Spleen (tissue), 11 donors: ENCODE measurements at regions not wholly inside any gene's neighbourhood (a gene's known extent, or its start where the extent isn't known, plus 50 kb on each side); places are given as distances from the start of the nearest gene placed in this dataset.

ENCODE experiments used
- DNase-seq: peaks from one replicate; pipeline ENCODE4 v3.0.0-alpha.2; 2020
- H3K27ac ChIP-seq, 8 donors: fragments of 200-600 bp; sonication (generic) in 7 of 8; 1 replicate in 4 of 8; 2 replicates in 4 of 8; pipeline versions ENCODE4 v1.5.0 to v1.8.0; 2016 to 2021; ENCODE audit warnings: inconsistent platforms in 4 of 8, mild to moderate bottlenecking in 4 of 8, moderate library complexity in 1 of 8
- H3K27me3 ChIP-seq, 7 donors: fragments of 200-600 bp; sonication (generic) in 6 of 7; replicated peaks in 1 of 7; 1 replicate in 4 of 7; 2 replicates in 3 of 7; pipeline versions ENCODE4 v1.5.0 to v1.8.0; 2016 to 2021; ENCODE audit warnings: inconsistent platforms in 3 of 7, mild to moderate bottlenecking in 1 of 7
- H3K36me3 ChIP-seq, 6 donors: fragments of 200-600 bp; sonication (generic) in 5 of 6; 1 replicate in 4 of 6; 2 replicates in 2 of 6; pipeline versions ENCODE4 v1.5.0 to v1.8.0; 2016 to 2021; ENCODE audit warnings: inconsistent platforms in 2 of 6
- H3K4me1 ChIP-seq, 6 donors: fragments of 200-600 bp; sonication (generic) in 5 of 6; 1 replicate in 3 of 6; 2 replicates in 3 of 6; pipeline versions ENCODE4 v1.5.0 to v1.8.0; 2016 to 2021; ENCODE audit warnings: inconsistent platforms in 3 of 6
- H3K4me3 ChIP-seq, 8 donors: fragments of 200-600 bp; sonication (generic) in 7 of 8; 1 replicate in 4 of 8; 2 replicates in 4 of 8; pipeline versions ENCODE4 v1.5.0 to v1.8.0; 2016 to 2021; ENCODE audit warnings: inconsistent platforms in 4 of 8, mild to moderate bottlenecking in 4 of 8, moderate library complexity in 2 of 8
- H3K9me3 ChIP-seq, 8 donors: fragments of 200-600 bp; sonication (generic) in 7 of 8; 1 replicate in 4 of 8; 2 replicates in 4 of 8; pipeline versions ENCODE4 v1.5.0 to v1.8.0; 2016 to 2021; ENCODE audit warnings: inconsistent platforms in 4 of 8
- CTCF ChIP-seq, 11 experiments: fragments of 200-600 bp in 7 of 11; fragments of 450-650 bp in 4 of 11; sonication (generic) in 4 of 11; IDR thresholded peaks in 8 of 11; conservative IDR thresholded peaks in 3 of 11; 1 replicate in 7 of 11; 2 replicates in 4 of 11; pipeline versions ENCODE4 v1.4.0 to v1.8.0; 2016 to 2021; ENCODE audit warnings: antibody characterized with exemption in 11 of 11, inconsistent platforms in 4 of 11, mild to moderate bottlenecking in 1 of 11
- POLR2A ChIP-seq, 3 donors: fragments of 450-650 bp; IDR thresholded peaks; one replicate each; pipeline ENCODE4 v1.5.1; 2017; ENCODE audit warnings: antibody characterized with exemption in 3 of 3, mild to moderate bottlenecking in 1 of 3
- POLR2AphosphoS5 ChIP-seq, 3 donors: sonication (generic); formaldehyde crosslinking; IDR thresholded peaks; one replicate each; pipeline ENCODE4 v1.5.1; 2017; ENCODE audit warnings: antibody characterized with exemption in 3 of 3
- WGBS, 5 donors: extraction: QIAGEN DNeasy Blood & Tissue Kit in 3 of 5; methylation state at CpG; one replicate each; pipeline versions ENCODE4 v1.1.5 to v1.1.7; 2013 to 2018; 5-methylcytosine and 5-hydroxymethylcytosine counted together
- intact Hi-C: fragments of 100-400 bp; cut with DNase I; formaldehyde crosslinking; loops from one replicate; pipeline ENCODE4 v1.15.0; 2023; ENCODE audit warnings: low total_unique reads
- donor health status: healthy with polysubstance abuse.
- donor health status: DM: no; HTN: no; CAD: no; lungs with moderate emphysema.
- donor health status: DM: no; HTN: no; CAD: no.
- donor health status: Bipolar disorder and iron deficiency.
- donor health status: healthy.
- donor health status: DM: no; HTN: no; CAD: no.
- donor health status: DM: yes; HTN: yes; CAD: no.

- WGBS, 5 donors: 88 to 94% (median 92%) methylated on average over 6 of the region's 6 CpGs
- H3K27me3 ChIP-seq: peaks cover 0 to 5% (median 0%) of the 10 kb centered on the region in 7 donors
- H3K4me3 ChIP-seq: no peak overlapping the region
- TF ChIP-seq CTCF (IDR thresholded peaks at IDR 0.05 in 8 of 11, conservative IDR thresholded peaks at IDR 0.05 in 3 of 11): no peak
- TF ChIP-seq POLR2A (IDR thresholded peaks at IDR 0.05): no peak
- TF ChIP-seq POLR2AphosphoS5 (IDR thresholded peaks at IDR 0.05): no peak
- no peaks in the 10 kb centered on the region for H3K36me3 ChIP-seq
- H3K27ac ChIP-seq: no peak overlapping the region
- intact Hi-C loops: loop anchor here (5.0 kb wide), 1 partner anchor 750 kb away; no protein-coding TSS in a partner anchor
- peaks cover 5 to 26% (median 19%) of the 10 kb centered on the region in 8 donors for H3K9me3 ChIP-seq
- DNase-seq: no peak
- H3K4me1 ChIP-seq: peaks cover 0 to 11% (median 0%) of the 10 kb centered on the region in 6 donors
These were observed 134.3 kb downstream of the PROX1 start for GRCh38 chr1:214122110-214122509.

GRCh38 chr1:214123061-214123784, 135.4 kb downstream of the PROX1 start:
- WGBS, 5 donors: 12 to 22% (median 17%) methylated on average over 7 of the region's 7 CpGs
- peak in 9 of 11 experiments; percentile 22 to 69 (median 48) for TF ChIP-seq CTCF (IDR thresholded peaks at IDR 0.05 in 8 of 11, conservative IDR thresholded peaks at IDR 0.05 in 3 of 11)
- TF ChIP-seq POLR2A (IDR thresholded peaks at IDR 0.05): no peak
- peak in 1 of 3 donors; percentile 35 for TF ChIP-seq POLR2AphosphoS5 (IDR thresholded peaks at IDR 0.05)

GRCh38 chr1:214124281-214124805, 136.6 kb downstream of the PROX1 start:
- TF ChIP-seq CTCF (IDR thresholded peaks at IDR 0.05 in 8 of 11, conservative IDR thresholded peaks at IDR 0.05 in 3 of 11) (no peak), POLR2A (IDR thresholded peaks at IDR 0.05) (no peak), POLR2AphosphoS5 (IDR thresholded peaks at IDR 0.05) (no peak)
- Histone ChIP-seq H3K4me1 (peaks cover 0 to 11% (median 0%) of the 10 kb centered on the region in 6 donors), H3K27me3 (peaks cover 0 to 5% (median 0%) of the 10 kb centered on the region in 7 donors), H3K27ac (peak overlapping the region in 2 of 8 donors; percentile 1 to 28), H3K4me3 (no peak overlapping the region), H3K36me3 (no peaks in the 10 kb centered on the region), H3K9me3 (peaks cover 0 to 4% (median 0%) of the 10 kb centered on the region in 8 donors)
- 52 to 57% (median 55%) methylated on average over 7 of the region's 7 CpGs for WGBS, 5 donors
- DNase-seq: no peak
- intact Hi-C loops: loop anchor here (5.0 kb wide), 1 partner anchor 752 kb away; no protein-coding TSS in a partner anchor

More at GRCh38 chr1:214123061-214123784, 135.4 kb downstream of the PROX1 start:
- peak overlapping the region in 1 of 8 donors; percentile 6 for H3K27ac ChIP-seq
- H3K9me3 ChIP-seq: peaks cover 2 to 15% (median 8%) of the 10 kb centered on the region in 8 donors
- H3K27me3 ChIP-seq: peaks cover 0 to 5% (median 0%) of the 10 kb centered on the region in 7 donors
- H3K4me3 ChIP-seq: no peak overlapping the region
- no peak for DNase-seq
- intact Hi-C loops: loop anchor here (5.0 kb wide), 1 partner anchor 751 kb away; no protein-coding TSS in a partner anchor
- no peaks in the 10 kb centered on the region for H3K36me3 ChIP-seq
- peaks cover 0 to 11% (median 0%) of the 10 kb centered on the region in 6 donors for H3K4me1 ChIP-seq

- Histone ChIP-seq H3K27ac (peak overlapping the region in 1 of 8 donors; percentile 1), H3K4me3 (no peak overlapping the region), H3K4me1 (peaks cover 0 to 11% (median 0%) of the 10 kb centered on the region in 6 donors), H3K36me3 (no peaks in the 10 kb centered on the region), H3K9me3 (no peaks in the 10 kb centered on the region), H3K27me3 (peaks cover 0 to 5% (median 0%) of the 10 kb centered on the region in 7 donors)
- intact Hi-C loops: loop anchor here (5.0 kb wide), 1 partner anchor 753 kb away; no protein-coding TSS in a partner anchor
- 23 to 41% (median 31%) methylated on average over 4 of the region's 4 CpGs for WGBS, 5 donors
- TF ChIP-seq POLR2A (IDR thresholded peaks at IDR 0.05) (no peak), CTCF (IDR thresholded peaks at IDR 0.05 in 8 of 11, conservative IDR thresholded peaks at IDR 0.05 in 3 of 11) (no peak), POLR2AphosphoS5 (IDR thresholded peaks at IDR 0.05) (no peak)
- no peak for DNase-seq
These were observed 137.1 kb downstream of the PROX1 start for GRCh38 chr1:214124915-214125314.
